ENCODE measurements at regions not wholly inside any gene's neighbourhood (a gene's known extent, or its start where the extent isn't known, plus 50 kb on each side); places are given as distances from the start of the nearest gene placed in this dataset.

DNA sequence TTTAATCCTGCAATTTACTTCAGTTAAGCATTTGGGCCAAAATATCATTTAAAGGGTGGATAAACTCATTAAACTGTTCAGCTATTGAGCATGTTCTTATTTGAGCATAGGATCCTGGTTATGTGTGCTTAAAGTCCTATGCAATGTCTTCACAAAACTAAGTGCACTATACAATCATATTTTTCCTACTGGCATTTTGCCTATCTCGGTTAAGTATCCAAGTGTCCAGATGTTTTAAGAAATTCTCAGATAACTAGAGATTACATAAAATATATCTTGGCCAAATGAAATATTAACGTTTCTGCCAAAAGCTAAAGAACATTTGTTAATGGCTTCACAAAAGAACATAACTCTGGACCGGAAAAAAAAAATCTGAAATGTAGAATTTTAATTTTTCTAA lies 250.8 kb upstream of the LRFN5 start:
- TF ChIP-seq, protein P1, sequence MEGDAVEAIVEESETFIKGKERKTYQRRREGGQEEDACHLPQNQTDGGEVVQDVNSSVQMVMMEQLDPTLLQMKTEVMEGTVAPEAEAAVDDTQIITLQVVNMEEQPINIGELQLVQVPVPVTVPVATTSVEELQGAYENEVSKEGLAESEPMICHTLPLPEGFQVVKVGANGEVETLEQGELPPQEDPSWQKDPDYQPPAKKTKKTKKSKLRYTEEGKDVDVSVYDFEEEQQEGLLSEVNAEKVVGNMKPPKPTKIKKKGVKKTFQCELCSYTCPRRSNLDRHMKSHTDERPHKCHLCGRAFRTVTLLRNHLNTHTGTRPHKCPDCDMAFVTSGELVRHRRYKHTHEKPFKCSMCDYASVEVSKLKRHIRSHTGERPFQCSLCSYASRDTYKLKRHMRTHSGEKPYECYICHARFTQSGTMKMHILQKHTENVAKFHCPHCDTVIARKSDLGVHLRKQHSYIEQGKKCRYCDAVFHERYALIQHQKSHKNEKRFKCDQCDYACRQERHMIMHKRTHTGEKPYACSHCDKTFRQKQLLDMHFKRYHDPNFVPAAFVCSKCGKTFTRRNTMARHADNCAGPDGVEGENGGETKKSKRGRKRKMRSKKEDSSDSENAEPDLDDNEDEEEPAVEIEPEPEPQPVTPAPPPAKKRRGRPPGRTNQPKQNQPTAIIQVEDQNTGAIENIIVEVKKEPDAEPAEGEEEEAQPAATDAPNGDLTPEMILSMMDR (conservative IDR thresholded peaks at IDR 0.05; ENCODE audit: low read depth, low read length) = no peak
- no peak for TF ChIP-seq EZH2 (IDR thresholded peaks at IDR 0.05; ENCODE audit: low read length, unreplicated experiment)
- TF ChIP-seq EZH2phosphoT487 (IDR thresholded peaks at IDR 0.05; ENCODE audit: borderline replicate concordance, low read length) = no peak
